ENCODE measurements at regions not wholly inside any gene's neighbourhood (a gene's known extent, or its start where the extent isn't known, plus 50 kb on each side); places are given as distances from the start of the nearest gene placed in this dataset.

DNA sequence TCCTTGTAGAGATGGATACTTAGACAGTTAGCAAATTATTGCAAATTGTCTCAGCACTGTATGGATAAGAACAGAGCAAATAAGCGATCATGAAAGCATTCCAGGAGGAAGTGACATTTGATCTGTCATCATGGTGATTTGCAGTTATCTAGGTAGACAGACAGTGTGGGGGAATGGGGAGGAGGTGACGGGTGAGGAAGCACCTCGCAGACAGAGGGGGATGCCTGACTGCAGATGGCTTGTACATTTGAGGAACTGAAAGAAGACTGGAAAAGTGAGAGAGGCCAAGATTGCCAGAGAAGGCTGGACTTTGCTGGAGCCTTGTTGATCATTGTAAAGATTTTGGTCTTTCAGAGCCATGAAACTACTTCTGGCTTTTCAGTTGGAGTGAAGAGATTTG is 318.2 kb upstream of the CELF2 start:
- H2BK20ac ChIP-seq (ENCODE audit: low read depth, low read length) = no peak overlapping the region
- H3K27me3 ChIP-seq (ENCODE audit: control insufficient read depth, insufficient read depth, low read length) = no peaks in the 10 kb centered on the region
- in situ Hi-C loops (cut with MboI; ENCODE audit: low sequenced_read_pairs) = loop anchor here (25.0 kb wide), 1 partner anchor 1362 kb away; no protein-coding TSS in a partner anchor
- H3K9ac ChIP-seq (ENCODE audit: low read depth, low read length) = no peak overlapping the region
- no peak for ATAC-seq (ENCODE audit: low read depth)
- no peak overlapping the region for H4K5ac ChIP-seq (ENCODE audit: low read depth, low read length)
- no peak overlapping the region for H3K18ac ChIP-seq (ENCODE audit: low read depth, low read length)
- H3K4me2 ChIP-seq (ENCODE audit: low read depth, low read length) = no peak overlapping the region
- no peak overlapping the region for H2AK5ac ChIP-seq (ENCODE audit: low read depth, low read length)
- intact Hi-C loops (cut with micrococcal nuclease) = no loop called here
- TF ChIP-seq, protein P1, sequence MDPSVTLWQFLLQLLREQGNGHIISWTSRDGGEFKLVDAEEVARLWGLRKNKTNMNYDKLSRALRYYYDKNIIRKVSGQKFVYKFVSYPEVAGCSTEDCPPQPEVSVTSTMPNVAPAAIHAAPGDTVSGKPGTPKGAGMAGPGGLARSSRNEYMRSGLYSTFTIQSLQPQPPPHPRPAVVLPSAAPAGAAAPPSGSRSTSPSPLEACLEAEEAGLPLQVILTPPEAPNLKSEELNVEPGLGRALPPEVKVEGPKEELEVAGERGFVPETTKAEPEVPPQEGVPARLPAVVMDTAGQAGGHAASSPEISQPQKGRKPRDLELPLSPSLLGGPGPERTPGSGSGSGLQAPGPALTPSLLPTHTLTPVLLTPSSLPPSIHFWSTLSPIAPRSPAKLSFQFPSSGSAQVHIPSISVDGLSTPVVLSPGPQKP (IDR thresholded peaks at IDR 0.05; ENCODE audit: borderline replicate concordance, low read depth, low read length) = no peak
- TF ChIP-seq MXI1 (IDR thresholded peaks at IDR 0.05; ENCODE audit: borderline replicate concordance, low read depth, low read length) (no peak), BHLHE40 (IDR thresholded peaks at IDR 0.05; ENCODE audit: low read depth, low read length) (no peak), SMC3 (IDR thresholded peaks at IDR 0.05; ENCODE audit: low read depth, low read length) (no peak), RCOR1 (IDR thresholded peaks at IDR 0.05; ENCODE audit: insufficient replicate concordance, low read length) (no peak), FOS (IDR thresholded peaks at IDR 0.05; ENCODE audit: low read depth, low read length) (no peak), NFE2L2 (IDR thresholded peaks at IDR 0.05; ENCODE audit: low read depth, low read length) (no peak), MAFK (IDR thresholded peaks at IDR 0.05; ENCODE audit: low read depth, low read length) (no peak), RAD21 (IDR thresholded peaks at IDR 0.05; ENCODE audit: low read length) (no peak), CHD1 (IDR thresholded peaks at IDR 0.05; ENCODE audit: low read depth, low read length) (no peak), CEBPB (IDR thresholded peaks at IDR 0.05; ENCODE audit: low read depth, low read length) (no peak), POLR2A (IDR thresholded peaks at IDR 0.05; ENCODE audit: low read depth, low read length) (no peak), MAZ (IDR thresholded peaks at IDR 0.05; ENCODE audit: borderline replicate concordance, low read depth, low read length) (no peak), RFX5 (IDR thresholded peaks at IDR 0.05; ENCODE audit: low read depth, low read length) (no peak)
- TF ChIP-seq, protein P2, sequence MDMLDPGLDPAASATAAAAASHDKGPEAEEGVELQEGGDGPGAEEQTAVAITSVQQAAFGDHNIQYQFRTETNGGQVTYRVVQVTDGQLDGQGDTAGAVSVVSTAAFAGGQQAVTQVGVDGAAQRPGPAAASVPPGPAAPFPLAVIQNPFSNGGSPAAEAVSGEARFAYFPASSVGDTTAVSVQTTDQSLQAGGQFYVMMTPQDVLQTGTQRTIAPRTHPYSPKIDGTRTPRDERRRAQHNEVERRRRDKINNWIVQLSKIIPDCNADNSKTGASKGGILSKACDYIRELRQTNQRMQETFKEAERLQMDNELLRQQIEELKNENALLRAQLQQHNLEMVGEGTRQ (IDR thresholded peaks at IDR 0.05; ENCODE audit: low read depth, low read length) = no peak
- TF ChIP-seq, protein P3, sequence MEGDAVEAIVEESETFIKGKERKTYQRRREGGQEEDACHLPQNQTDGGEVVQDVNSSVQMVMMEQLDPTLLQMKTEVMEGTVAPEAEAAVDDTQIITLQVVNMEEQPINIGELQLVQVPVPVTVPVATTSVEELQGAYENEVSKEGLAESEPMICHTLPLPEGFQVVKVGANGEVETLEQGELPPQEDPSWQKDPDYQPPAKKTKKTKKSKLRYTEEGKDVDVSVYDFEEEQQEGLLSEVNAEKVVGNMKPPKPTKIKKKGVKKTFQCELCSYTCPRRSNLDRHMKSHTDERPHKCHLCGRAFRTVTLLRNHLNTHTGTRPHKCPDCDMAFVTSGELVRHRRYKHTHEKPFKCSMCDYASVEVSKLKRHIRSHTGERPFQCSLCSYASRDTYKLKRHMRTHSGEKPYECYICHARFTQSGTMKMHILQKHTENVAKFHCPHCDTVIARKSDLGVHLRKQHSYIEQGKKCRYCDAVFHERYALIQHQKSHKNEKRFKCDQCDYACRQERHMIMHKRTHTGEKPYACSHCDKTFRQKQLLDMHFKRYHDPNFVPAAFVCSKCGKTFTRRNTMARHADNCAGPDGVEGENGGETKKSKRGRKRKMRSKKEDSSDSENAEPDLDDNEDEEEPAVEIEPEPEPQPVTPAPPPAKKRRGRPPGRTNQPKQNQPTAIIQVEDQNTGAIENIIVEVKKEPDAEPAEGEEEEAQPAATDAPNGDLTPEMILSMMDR (conservative IDR thresholded peaks at IDR 0.05; ENCODE audit: low read depth, low read length) = no peak
- H3K27ac ChIP-seq (ENCODE audit: insufficient read depth, low read length) = no peak overlapping the region
- dilution Hi-C loops (cut with HindIII; ENCODE audit: low sequenced_read_pairs, unreplicated experiment) = no loop called here
- no peak overlapping the region for H4K91ac ChIP-seq (ENCODE audit: insufficient read depth, low read depth, low read length)
- H2BK15ac ChIP-seq (ENCODE audit: low read depth, low read length) = no peak overlapping the region
- no peaks in the 10 kb centered on the region for H3K9me1 ChIP-seq (ENCODE audit: insufficient read depth, low read length)
- H3K79me1 ChIP-seq (ENCODE audit: low read depth in 1 of 2, low read length in 2 of 2) = no peaks in the 10 kb centered on the region
- no peak overlapping the region for H3K4ac ChIP-seq (ENCODE audit: low read depth, low read length)
- no peak overlapping the region for H3K23ac ChIP-seq (ENCODE audit: low read depth, low read length)
- ChIA-PET CTCF (no interaction called here), POLR2A (ENCODE audit: unreplicated experiment) (no interaction called here)
- H2AK9ac ChIP-seq (replicated peaks; ENCODE audit: low read depth, low read length, poor library complexity) = no peak overlapping the region
- H2BK5ac ChIP-seq (ENCODE audit: low read depth, low read length, poor library complexity, severe bottlenecking) = no peak overlapping the region
- H3K4me3 ChIP-seq (ENCODE audit: insufficient read depth, low read depth, low read length) = no peak overlapping the region
- no peaks in the 10 kb centered on the region for H4K20me1 ChIP-seq (ENCODE audit: insufficient read depth, low read length)
- no peak overlapping the region for H2BK120ac ChIP-seq (ENCODE audit: low read depth, low read length)
- no peaks in the 10 kb centered on the region for H3K9me3 ChIP-seq (ENCODE audit: control insufficient read depth, insufficient read depth, low read length)
- H3K36me3 ChIP-seq (ENCODE audit: control insufficient read depth, insufficient read depth, low read length) = no peaks in the 10 kb centered on the region
- no peaks in the 10 kb centered on the region for H3K4me1 ChIP-seq (ENCODE audit: control insufficient read depth, insufficient read depth, low read length)
- no peak overlapping the region for H2AFZ ChIP-seq (replicated peaks; ENCODE audit: low read length, poor library complexity)
- no peak overlapping the region for H3K14ac ChIP-seq (replicated peaks; ENCODE audit: low read depth, low read length)
- 51% methylated on average over 2 of the region's 3 CpGs; no CpG with 5 or more reads in 1 of the 2 experiments for WGBS, 2 experiments (ENCODE audit: extremely low coverage in 2 of 2, insufficient read length in 1 of 2)
- DNase-seq = no peak
- H4K8ac ChIP-seq (ENCODE audit: low read depth in 2 of 2, low read length in 2 of 2) = no peak overlapping the region
- H3K56ac ChIP-seq (ENCODE audit: extremely low read depth, insufficient read depth, low read length) = no peak overlapping the region
- BruUV-seq (replicated peaks) = no TSS peak

Data from IMR-90 (cell line).